Peyer's patch (tissue), 4 donors: ENCODE measurements at regions not wholly inside any gene's neighbourhood (a gene's known extent, or its start where the extent isn't known, plus 50 kb on each side); places are given as distances from the start of the nearest gene placed in this dataset.

ENCODE experiments used
- POLR2A ChIP-seq, 2 donors: fragments of 450-650 bp; IDR thresholded peaks; one replicate each; pipeline ENCODE4 v1.5.1; 2017; ENCODE audit warnings: antibody characterized with exemption in 2 of 2, mild to moderate bottlenecking in 2 of 2, moderate library complexity in 2 of 2
- TF ChIP-seq, protein P1 (sequence below), 6 experiments: fragments of 450-650 bp in 4 of 6; fragments of 200-600 bp in 2 of 6; sonication (generic) in 1 of 6; IDR thresholded peaks; one replicate each; pipeline ENCODE4 v1.5.1; 2017 to 2019; ENCODE audit warnings: antibody characterized with exemption in 6 of 6, mild to moderate bottlenecking in 3 of 6, moderate library complexity in 1 of 6

DNA sequence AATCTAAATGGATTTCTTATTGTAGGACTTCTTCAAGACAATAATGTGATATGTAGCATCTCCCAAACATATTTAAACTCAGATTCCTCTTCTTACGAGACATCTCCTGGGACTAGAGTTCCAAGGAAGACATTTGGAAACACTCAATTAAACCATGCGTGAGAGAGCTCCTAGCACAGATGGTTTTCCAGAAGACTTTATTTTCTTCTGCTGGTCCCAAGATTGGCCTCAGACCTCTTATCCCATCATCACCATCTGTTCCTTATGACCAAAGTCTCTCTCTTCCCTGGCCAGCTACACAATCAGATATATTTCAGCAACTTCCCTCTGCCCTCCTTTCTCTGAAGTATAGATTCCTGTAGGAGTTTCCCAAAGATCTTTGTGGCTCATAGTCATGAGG lies 93.2 kb upstream of the JARID2 start:
- TF ChIP-seq, protein P1, sequence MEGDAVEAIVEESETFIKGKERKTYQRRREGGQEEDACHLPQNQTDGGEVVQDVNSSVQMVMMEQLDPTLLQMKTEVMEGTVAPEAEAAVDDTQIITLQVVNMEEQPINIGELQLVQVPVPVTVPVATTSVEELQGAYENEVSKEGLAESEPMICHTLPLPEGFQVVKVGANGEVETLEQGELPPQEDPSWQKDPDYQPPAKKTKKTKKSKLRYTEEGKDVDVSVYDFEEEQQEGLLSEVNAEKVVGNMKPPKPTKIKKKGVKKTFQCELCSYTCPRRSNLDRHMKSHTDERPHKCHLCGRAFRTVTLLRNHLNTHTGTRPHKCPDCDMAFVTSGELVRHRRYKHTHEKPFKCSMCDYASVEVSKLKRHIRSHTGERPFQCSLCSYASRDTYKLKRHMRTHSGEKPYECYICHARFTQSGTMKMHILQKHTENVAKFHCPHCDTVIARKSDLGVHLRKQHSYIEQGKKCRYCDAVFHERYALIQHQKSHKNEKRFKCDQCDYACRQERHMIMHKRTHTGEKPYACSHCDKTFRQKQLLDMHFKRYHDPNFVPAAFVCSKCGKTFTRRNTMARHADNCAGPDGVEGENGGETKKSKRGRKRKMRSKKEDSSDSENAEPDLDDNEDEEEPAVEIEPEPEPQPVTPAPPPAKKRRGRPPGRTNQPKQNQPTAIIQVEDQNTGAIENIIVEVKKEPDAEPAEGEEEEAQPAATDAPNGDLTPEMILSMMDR (IDR thresholded peaks at IDR 0.05), result no peak
- TF ChIP-seq POLR2A (IDR thresholded peaks at IDR 0.05), result no peak
